Epithelial cell of proximal tubule (primary cell): ENCODE measurements at regions not wholly inside any gene's neighbourhood (a gene's known extent, or its start where the extent isn't known, plus 50 kb on each side); places are given as distances from the start of the nearest gene placed in this dataset.

Experiments
- DNase-seq: peaks from one replicate; pipeline ENCODE4 v3.0.0-alpha.2; 2011; ENCODE audit warnings: low read depth
- H3K4me3 ChIP-seq: 2 replicates; pipeline ENCODE4 v1.5.1; 2011; ENCODE audit warnings: low read depth, mild to moderate bottlenecking, low read length
- TF ChIP-seq, protein P1 (sequence below): conservative IDR thresholded peaks from 2 replicates; pipeline ENCODE4 v1.5.1; 2012; ENCODE audit warnings: low read depth, mild to moderate bottlenecking, low read length

DNA sequence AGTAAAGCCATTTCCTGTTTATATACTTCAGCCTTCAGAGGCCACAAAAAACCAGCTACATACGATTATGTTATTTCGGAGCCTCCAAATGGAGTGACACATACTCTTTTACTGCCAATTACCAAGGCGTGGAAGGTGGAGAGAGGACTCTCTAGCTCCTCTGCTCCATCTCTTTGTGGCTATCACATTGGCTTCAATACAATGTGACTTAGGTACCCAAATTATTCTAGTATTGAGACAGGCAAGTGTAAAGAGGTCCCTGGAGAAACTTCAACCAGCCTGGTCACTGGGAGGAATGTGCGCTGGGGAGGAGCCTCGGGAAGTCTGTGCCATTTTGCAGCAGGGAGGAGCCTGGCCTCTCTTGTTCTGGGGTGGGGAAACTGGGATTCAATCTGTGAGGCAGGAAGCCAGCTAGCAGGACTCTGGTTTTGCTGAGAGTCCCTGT is 85.8 kb upstream of the TAS2R1 start:
- no peak overlapping the region for H3K4me3 ChIP-seq
- DNase-seq: no peak
- TF ChIP-seq, protein P1, sequence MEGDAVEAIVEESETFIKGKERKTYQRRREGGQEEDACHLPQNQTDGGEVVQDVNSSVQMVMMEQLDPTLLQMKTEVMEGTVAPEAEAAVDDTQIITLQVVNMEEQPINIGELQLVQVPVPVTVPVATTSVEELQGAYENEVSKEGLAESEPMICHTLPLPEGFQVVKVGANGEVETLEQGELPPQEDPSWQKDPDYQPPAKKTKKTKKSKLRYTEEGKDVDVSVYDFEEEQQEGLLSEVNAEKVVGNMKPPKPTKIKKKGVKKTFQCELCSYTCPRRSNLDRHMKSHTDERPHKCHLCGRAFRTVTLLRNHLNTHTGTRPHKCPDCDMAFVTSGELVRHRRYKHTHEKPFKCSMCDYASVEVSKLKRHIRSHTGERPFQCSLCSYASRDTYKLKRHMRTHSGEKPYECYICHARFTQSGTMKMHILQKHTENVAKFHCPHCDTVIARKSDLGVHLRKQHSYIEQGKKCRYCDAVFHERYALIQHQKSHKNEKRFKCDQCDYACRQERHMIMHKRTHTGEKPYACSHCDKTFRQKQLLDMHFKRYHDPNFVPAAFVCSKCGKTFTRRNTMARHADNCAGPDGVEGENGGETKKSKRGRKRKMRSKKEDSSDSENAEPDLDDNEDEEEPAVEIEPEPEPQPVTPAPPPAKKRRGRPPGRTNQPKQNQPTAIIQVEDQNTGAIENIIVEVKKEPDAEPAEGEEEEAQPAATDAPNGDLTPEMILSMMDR: no peak

DNA sequence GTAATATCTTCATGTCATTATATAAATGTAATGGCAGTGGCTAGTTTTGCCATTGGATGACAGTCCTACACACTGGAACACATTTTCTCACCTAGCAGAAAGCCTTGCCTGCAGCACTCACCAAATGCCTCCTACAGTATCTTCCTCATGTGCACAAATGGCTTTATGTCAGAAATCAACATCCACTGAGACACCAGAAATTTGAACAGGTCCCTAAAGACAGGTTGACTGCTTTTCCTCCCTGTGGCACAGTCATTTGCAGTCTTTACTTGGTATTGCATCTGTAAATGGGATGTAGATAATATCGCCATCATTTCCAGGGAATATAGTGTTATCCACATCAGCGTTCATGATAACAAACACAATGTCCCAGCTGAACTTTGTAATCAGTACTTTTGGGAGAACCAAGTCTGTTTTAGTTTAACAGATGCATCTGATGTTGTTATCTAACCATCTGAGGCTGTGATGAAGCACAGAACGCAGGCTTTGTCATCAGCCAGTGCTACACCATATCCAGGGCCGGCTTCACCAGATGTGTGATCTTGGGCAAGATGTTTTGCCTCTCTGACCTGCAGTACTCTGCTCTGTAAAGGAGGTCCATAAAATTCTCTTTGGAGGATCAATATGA is 83.9 kb upstream of the TAS2R1 start:
- no peak for DNase-seq
- TF ChIP-seq, protein P1: no peak
- H3K4me3 ChIP-seq: no peak overlapping the region

- TF ChIP-seq, protein P1: no peak
- H3K4me3 ChIP-seq: no peak overlapping the region
- DNase-seq: no peak
These were observed 83.2 kb upstream of the TAS2R1 start for GRCh38 chr5:9713356-9713755.

GRCh38 chr5:9712911-9713310 is 82.8 kb upstream of the TAS2R1 start:
- no peak overlapping the region for H3K4me3 ChIP-seq
- no peak for DNase-seq
- TF ChIP-seq, protein P1: no peak

GRCh38 chr5:9712506-9712905 is 82.4 kb upstream of the TAS2R1 start:
- TF ChIP-seq, protein P1: no peak
- no peak overlapping the region for H3K4me3 ChIP-seq
- no peak for DNase-seq

- H3K4me3 ChIP-seq: no peak overlapping the region
- TF ChIP-seq, protein P1: no peak
- no peak for DNase-seq
These were observed 79.9 kb upstream of the TAS2R1 start for GRCh38 chr5:9710069-9710468.

GRCh38 chr5:9707732-9708462 is 77.7 kb upstream of the TAS2R1 start:
- TF ChIP-seq, protein P1: no peak
- no peak for DNase-seq
- H3K4me3 ChIP-seq: no peak overlapping the region
